GM19467 (cell line): ENCODE measurements at regions not wholly inside any gene's neighbourhood (a gene's known extent, or its start where the extent isn't known, plus 50 kb on each side); places are given as distances from the start of the nearest gene placed in this dataset.
"Not testable (repeated sequence)": the region's sequence is repeated elsewhere in the genome, so short reads cannot be mapped to it uniquely, and the experiment has no call there.

Source experiments
- ATAC-seq: cut with Tn5 transposase; IDR thresholded peaks from one replicate; pipeline ENCODE4 v1.9.1; 2021; ENCODE audit warnings: mild to moderate bottlenecking, moderate library complexity; ENCODE audit not compliant: unreplicated experiment

- no peak for ATAC-seq
These were observed 336.0 kb downstream of the RRAGC start for GRCh38 chr1:38523568-38523939.

DNA sequence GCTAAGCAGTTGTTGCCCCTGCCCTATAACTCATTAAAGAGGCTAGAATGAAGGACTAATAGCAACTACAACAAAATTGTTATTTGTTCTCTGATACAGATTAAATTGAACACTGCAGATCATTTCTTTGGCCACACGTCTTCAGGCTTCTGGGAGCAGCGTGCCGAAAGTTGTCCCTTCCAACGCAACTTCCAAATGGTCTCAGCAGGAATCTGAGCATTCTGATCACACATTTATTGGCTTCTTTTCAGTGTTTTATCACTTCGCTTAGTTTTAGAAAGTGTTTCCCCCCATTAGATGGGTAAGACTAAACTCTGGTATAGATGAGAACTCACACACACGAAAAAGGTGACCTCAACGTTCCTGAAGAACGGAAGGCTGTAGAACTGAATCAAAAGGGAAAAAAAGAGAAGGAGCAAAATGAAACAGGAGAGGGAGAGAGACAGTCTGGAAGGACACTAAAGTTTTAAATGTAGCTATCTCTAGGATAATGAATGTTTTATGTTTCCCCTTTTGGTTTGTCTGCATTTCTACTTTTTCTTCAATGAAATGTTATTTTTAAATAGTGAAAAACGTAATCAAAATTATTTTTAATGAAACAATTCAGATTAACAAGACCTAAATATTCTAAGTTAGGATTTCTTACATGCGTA is 336.5 kb downstream of the RRAGC start:
- no peak for ATAC-seq

DNA sequence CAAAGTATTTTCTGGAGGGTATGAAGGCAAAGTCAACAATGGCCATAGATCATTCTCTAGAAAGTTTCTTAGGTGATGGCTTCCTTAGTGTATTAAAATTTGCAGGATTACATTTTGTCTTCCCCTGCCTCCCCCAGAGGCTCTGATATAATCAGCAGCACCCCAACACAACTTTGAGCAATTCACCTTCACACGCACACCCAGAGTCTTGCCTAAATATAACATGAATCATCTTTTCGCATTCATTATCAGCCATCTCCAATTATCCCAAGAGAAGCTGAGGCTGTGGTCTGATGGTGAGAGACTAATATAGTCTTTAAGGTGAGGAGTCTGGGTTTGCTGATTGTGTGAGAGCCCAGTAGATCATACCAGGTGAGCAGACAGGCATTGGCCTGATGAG is 343.0 kb downstream of the RRAGC start:
- no peak for ATAC-seq

GRCh38 chr1:38512789-38513188 is 346.8 kb downstream of the RRAGC start:
- ATAC-seq: no peak

GRCh38 chr1:38512024-38512767 is 347.4 kb downstream of the RRAGC start:
- ATAC-seq: no peak

GRCh38 chr1:38508232-38508631 is 351.3 kb downstream of the RRAGC start:
- no peak for ATAC-seq

- ATAC-seq: no peak
These were observed 352.0 kb downstream of the RRAGC start for GRCh38 chr1:38507563-38507962.

DNA sequence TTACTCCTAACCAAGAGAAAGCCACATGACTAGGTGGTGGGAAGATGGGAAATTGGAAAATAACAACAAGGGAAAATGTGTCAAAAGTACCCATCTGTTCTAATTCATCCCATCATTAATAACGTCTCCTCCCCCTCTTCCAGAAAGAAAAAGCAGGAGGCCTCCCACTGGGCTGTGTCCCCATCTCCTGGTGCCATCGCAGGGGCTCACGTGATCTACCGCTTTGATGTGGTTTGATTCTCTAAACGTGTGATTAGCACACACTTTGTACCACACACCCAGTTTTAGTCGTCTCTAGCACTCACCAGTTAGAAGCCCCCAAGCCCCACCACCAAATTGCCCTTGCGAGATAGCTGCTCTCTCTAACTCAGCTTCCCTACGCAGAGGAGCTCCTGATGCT is 353.6 kb downstream of the RRAGC start:
- ATAC-seq: no peak

- ATAC-seq: no peak
These were observed 356.8 kb downstream of the RRAGC start for GRCh38 chr1:38502758-38503157.

- ATAC-seq: no peak
These were observed 358.7 kb downstream of the RRAGC start for GRCh38 chr1:38500891-38501290.

DNA sequence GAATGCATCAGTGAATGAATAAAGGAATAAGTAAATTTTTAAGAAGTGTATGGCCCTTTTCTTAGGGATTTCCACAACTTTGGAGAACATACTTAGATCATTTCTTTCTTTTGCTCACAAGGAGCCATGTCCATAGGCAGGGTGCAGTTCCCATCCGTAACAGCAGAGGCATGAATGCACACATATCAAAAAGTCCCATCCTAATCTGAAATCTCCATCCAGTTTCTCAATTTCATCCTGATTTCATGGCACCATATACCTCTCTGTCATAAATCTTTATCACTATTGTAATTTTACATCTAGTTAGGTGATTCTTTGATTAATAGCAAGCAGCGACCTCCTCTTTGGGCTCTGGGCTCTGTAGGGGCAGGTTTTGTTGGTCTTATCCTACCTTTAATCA is 359.2 kb downstream of the RRAGC start:
- ATAC-seq: no peak

GRCh38 chr1:38498686-38499085 is 360.9 kb downstream of the RRAGC start:
- no peak for ATAC-seq

DNA sequence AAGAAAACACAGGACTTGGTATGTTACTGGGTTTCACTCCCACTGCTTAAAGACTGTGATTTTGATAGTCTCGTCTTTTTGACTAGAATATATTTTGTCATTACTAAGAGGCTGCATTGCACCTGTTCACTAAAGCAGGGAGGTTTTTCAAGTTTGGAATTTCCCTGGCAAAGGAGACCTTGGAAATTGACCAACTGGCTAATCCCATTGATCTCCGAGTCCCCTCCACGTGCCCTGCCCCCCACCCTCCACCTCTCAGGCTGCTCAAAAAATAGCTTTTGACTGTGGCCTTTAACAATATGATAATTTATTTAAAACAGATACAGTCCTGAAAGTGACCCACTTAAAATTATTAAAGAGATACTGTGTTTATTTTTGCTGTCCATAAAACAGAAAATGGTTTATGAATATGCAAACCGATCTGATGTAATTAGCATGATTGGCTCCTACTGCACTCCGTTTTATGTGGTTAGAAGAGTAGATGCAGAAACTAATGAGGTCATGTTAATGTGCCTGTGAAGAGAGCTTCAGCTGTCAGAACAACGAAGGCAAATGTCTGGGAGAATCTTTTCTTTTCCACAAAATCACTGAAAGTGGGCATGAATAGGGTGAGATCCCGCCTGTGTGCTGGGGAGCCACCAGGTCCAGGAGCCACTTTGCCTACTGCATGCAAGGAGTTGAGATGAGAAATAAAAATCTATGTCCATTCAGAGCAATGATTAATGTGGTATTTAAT is 361.5 kb downstream of the RRAGC start:
- no peak for ATAC-seq

- not testable (repeated sequence) for ATAC-seq
These were observed 366.3 kb downstream of the RRAGC start for GRCh38 chr1:38493306-38493705.

GRCh38 chr1:38489844-38490270 is 369.7 kb downstream of the RRAGC start:
- no peak for ATAC-seq

GRCh38 chr1:38488162-38488898 is 371.2 kb downstream of the RRAGC start:
- ATAC-seq: no peak

DNA sequence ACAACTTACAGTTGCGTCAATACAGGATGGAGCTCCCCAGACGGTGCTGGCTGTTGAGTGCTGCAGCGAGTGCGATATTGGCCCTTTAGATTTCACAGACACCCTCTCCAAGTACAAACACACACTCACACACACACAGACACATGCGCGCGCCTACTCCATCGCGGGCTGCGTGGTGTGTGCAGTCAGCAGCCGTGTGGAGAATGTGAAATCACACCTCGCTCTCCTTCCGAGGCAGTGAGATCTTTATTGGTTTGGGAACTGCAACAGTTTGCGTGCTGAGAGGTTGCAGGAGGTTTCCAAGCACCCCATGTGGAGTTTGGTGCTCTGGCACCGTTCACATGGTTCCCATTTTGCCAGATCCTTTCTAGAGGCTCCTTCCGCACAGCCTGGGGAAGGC is 372.2 kb downstream of the RRAGC start:
- no peak for ATAC-seq

GRCh38 chr1:38486085-38486484 is 373.5 kb downstream of the RRAGC start:
- ATAC-seq: no peak

GRCh38 chr1:38481871-38482826 is 377.4 kb downstream of the RRAGC start:
- ATAC-seq: no peak

GRCh38 chr1:38479662-38480061 is 379.9 kb downstream of the RRAGC start:
- ATAC-seq: not testable (repeated sequence)
